GM21360 (cell line): ENCODE measurements at regions not wholly inside any gene's neighbourhood (a gene's known extent, or its start where the extent isn't known, plus 50 kb on each side); places are given as distances from the start of the nearest gene placed in this dataset.

Experiments used
- ATAC-seq: cut with Tn5 transposase; IDR thresholded peaks from one replicate; pipeline ENCODE4 v1.9.1; 2021; ENCODE audit warnings: mild to moderate bottlenecking, moderate library complexity; ENCODE audit not compliant: unreplicated experiment

GRCh38 chr5:3654515-3654914 is 58.9 kb downstream of the IRX1 start:
- ATAC-seq = no peak

- no peak for ATAC-seq
Observed at GRCh38 chr5:3656803-3657202, 61.2 kb downstream of the IRX1 start.

GRCh38 chr5:3657364-3658022 is 61.9 kb downstream of the IRX1 start:
- ATAC-seq = no peak

- ATAC-seq = no peak
Observed at GRCh38 chr5:3658929-3659328, 63.3 kb downstream of the IRX1 start.

GRCh38 chr5:3659907-3660306 is 64.3 kb downstream of the IRX1 start:
- ATAC-seq = no peak

GRCh38 chr5:3660630-3661029 is 65.0 kb downstream of the IRX1 start:
- ATAC-seq = no peak

GRCh38 chr5:3661755-3662296 is 66.2 kb downstream of the IRX1 start:
- no peak for ATAC-seq

- ATAC-seq = no peak
Observed at GRCh38 chr5:3662344-3662743, 66.7 kb downstream of the IRX1 start.

GRCh38 chr5:3671337-3671736 is 75.7 kb downstream of the IRX1 start:
- no peak for ATAC-seq

- ATAC-seq = no peak
Observed at GRCh38 chr5:3678801-3679200, 83.2 kb downstream of the IRX1 start.

GRCh38 chr5:3680821-3681220 is 85.2 kb downstream of the IRX1 start:
- no peak for ATAC-seq

- ATAC-seq = no peak
Observed at GRCh38 chr5:3684118-3684517, 88.5 kb downstream of the IRX1 start.

- ATAC-seq = no peak
Observed at GRCh38 chr5:3684771-3685354, 89.2 kb downstream of the IRX1 start.

- no peak for ATAC-seq
Observed at GRCh38 chr5:3694819-3695218, 99.2 kb downstream of the IRX1 start.

GRCh38 chr5:3695818-3696217 is 100.2 kb downstream of the IRX1 start:
- ATAC-seq = no peak

- no peak for ATAC-seq
Observed at GRCh38 chr5:3698412-3698811, 102.8 kb downstream of the IRX1 start.

GRCh38 chr5:3701694-3702093 is 106.1 kb downstream of the IRX1 start:
- no peak for ATAC-seq

- no peak for ATAC-seq
Observed at GRCh38 chr5:3704661-3705060, 109.0 kb downstream of the IRX1 start.

GRCh38 chr5:3709068-3709716 is 113.6 kb downstream of the IRX1 start:
- no peak for ATAC-seq

- ATAC-seq = no peak
Observed at GRCh38 chr5:3709717-3710348, 114.2 kb downstream of the IRX1 start.

GRCh38 chr5:3715062-3715461 is 119.4 kb downstream of the IRX1 start:
- ATAC-seq = no peak

- no peak for ATAC-seq
Observed at GRCh38 chr5:3729631-3730030, 134.0 kb downstream of the IRX1 start.
